MM.1S (cell line): ENCODE measurements at regions not wholly inside any gene's neighbourhood (a gene's known extent, or its start where the extent isn't known, plus 50 kb on each side); places are given as distances from the start of the nearest gene placed in this dataset.

Experiments used
- CTCF ChIP-seq: fragments of 300-600 bp; sonication (generic); IDR thresholded peaks from 2 replicates; pipeline ENCODE4 v1.5.1; 2016; ENCODE audit warnings: antibody characterized with exemption, low read length, mixed read lengths
- EZH2 ChIP-seq: fragments of 300-600 bp; sonication (generic); optimal IDR thresholded peaks from 2 replicates; pipeline ENCODE3; 2017; ENCODE audit warnings: low read depth, mild to moderate bottlenecking, antibody characterized with exemption, low read length, mixed read lengths

- TF ChIP-seq CTCF = no peak
- no peak for TF ChIP-seq EZH2
These were observed 316.2 kb upstream of the TRIB2 start for GRCh38 chr2:12400543-12400942.
